Kidney capillary endothelial cell (primary cell): ENCODE measurements at regions not wholly inside any gene's neighbourhood (a gene's known extent, or its start where the extent isn't known, plus 50 kb on each side); places are given as distances from the start of the nearest gene placed in this dataset.
A peak's percentile ranks its signal among the peaks of the same experiment; 100 is the strongest.

ENCODE experiments used
- DNase-seq: peaks from one replicate; pipeline ENCODE4 v3.0.0-alpha.2; 2018; ENCODE audit warnings: low spot score

DNA sequence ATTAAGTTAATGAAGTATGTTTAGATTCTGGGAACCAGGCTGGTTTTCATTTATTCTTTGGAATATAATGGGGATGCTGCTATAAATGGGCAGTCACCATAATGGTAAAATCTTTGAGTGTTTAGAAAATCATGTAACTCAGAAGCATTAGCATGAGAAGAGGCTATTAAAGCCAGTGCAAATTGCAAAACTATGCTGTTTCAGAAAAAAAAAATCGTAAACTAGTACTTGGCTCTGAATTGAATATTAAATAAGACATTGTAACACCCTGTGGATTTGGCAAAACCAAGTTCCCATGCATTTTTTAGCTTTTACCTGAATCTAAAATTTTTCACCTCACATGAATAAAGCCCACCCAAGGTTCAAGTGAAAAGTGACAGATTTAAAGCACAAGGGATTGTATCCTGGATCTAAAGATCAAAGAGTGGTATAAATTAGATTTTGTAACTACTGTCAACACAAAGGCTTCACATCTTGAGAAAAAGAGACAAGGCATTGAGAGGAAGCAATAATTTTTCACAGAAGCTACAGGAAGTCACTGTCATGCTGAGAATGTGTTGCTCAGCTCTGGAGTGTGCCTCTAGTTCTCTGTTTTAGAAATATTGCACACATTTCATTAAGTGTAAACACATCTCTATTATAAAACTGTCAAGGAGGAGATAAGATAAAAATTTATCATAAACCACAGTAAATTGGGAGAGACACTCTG is 142.2 kb downstream of the ABCA8 start:
- no peak for DNase-seq

GRCh38 chr17:68809148-68809547 is 146.0 kb downstream of the ABCA8 start:
- DNase-seq: no peak

GRCh38 chr17:68807998-68808772 is 147.0 kb downstream of the ABCA8 start:
- DNase-seq: no peak

- DNase-seq: no peak
Measured at GRCh38 chr17:68805609-68806008, 149.6 kb downstream of the ABCA8 start.

- no peak for DNase-seq
Measured at GRCh38 chr17:68804777-68805520, 150.2 kb downstream of the ABCA8 start.

- no peak for DNase-seq
Measured at GRCh38 chr17:68803164-68803929, 151.8 kb downstream of the ABCA8 start.

- no peak for DNase-seq
Measured at GRCh38 chr17:68801335-68802247, 153.6 kb downstream of the ABCA8 start.

DNA sequence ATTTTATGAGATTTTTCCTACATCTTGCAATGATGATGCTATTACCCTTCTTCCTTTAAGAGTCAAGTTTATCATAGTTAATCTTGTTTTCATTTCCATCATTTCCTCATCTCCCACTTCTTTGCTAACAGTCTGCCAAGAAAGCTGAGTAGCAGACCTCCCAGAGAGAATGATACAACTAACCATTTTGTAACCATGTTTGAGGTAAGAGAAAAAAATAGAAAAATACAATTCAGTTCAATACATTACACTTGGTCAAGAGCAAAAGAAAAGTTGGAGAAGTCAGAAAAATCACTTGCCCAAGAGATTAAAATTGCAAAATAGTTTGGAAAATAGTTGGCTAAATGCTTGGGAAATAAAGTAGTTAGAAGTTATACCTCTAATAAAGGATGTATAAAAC is 154.4 kb downstream of the ABCA8 start:
- no peak for DNase-seq

DNA sequence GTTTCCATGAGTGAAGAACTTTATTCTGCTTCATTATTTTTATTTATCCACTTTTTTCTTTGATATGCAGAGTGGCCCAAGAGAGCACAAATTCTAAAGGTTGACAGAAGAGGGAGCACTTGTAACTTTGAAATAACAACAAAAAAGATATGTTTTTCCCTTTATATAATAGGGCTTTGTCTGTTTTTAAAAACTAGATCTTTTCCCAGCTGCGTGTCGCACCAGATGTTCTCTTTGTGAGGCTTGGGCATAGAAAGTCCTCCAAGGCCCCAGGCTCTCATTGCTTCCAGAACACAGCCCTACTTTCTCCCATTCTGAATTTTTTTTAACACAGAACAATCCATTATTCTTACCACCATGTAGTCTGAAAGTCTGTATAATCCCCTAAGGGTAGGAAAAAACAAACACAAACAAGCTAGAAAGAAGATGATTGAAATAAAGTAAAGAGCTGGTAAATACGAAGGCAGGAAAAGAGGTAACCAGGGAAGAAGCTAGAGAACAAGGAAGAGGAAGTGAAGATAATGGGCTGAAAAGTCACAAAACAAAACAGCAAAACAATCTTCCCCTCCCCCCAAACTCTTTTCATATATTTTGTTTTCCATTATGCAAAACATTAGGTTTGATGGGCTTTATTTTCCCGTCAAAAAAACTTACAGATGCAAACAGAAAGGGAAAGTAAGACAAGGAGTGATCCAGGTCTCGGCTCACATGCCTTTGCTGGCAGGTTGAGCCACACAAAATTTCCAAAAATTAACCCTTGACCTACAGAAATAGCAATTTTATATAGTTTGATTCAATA is 160.4 kb downstream of the ABCA8 start:
- peak; percentile 51 for DNase-seq

- no peak for DNase-seq
Measured at GRCh38 chr17:68792873-68793272, 162.3 kb downstream of the ABCA8 start.

DNA sequence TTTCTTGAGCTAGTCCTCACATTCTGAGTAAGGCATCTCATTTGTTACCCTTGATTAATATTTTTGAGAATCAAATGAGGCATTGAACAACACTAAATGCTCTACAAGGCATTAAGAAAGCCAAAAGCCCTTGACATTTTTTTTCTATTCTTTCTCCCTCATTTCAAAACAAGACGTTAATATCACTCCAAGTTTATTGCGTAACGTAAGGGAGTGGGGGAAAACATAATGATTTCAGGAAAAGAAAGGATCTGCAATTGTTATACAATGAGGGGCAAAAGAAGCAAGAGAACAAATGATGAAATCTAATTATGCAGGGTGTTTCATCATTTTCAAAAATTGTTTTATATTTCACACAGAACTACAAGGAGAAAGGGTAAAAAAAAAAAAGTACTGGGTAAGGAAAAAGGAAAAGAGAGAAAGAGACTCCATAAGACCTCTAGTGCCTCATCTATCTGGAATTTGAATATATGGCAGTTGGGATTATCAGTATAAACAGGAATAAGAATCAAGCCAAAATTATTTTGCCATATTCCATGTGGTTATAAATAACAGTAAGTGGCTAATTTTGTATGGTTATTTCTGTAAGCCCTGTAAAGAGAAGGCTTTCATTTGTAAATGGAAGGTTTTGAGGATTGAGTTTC is 163.0 kb downstream of the ABCA8 start:
- DNase-seq: no peak

DNA sequence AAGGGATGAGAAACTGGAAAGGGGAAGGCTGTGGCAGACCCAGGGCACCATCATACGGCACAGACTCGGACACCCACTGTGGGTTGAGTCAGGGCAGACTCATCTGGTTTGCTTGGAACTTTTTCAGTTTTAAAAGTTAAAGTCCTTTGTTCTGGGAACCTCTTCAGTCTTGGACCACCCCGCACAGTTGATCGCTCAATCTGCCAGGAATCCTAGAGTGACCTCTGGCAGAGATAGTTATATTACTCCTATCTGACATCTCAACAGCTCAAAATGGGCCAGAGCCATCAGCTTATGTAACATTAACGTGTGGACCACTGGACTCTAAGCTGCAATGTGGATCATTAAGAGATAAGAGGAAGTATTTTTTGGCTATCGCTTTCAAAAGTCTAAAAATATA is 164.3 kb downstream of the ABCA8 start:
- no peak for DNase-seq

GRCh38 chr17:68790492-68790891 is 164.7 kb downstream of the ABCA8 start:
- no peak for DNase-seq

DNA sequence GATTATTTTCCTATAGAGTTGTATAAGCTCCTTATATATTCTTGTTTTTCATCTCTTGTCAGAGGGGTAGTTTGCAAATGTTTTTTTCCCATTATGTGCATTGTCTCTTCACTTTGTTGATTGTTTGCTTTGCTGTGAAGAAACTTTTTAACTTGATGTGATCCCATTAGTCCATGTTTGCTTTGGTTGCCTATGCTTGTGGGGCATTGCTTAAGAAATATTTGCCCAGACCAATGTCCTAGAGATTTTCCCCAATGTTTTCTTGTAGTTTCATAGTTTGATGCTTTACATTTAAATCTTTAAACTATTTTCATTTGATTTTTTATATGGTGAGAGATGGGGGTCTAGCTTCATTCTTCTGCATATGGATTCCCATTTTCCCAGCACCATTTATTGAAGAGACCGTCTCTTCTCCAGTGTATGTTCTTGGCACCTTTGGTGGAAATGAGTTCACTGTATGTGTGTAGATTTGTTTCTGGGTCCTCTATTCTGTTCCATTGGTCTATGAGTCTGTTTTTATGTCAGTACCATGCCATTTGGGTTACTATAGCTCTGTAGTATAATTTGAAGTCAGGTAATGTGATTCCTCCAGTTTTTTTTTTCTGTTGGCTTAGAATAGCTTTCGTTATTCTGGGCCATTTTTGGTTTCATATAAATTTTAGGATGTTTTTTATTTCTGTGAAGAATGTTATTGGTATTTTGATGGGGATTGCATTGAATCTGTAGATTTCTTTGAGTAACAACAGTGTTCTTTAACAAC is 165.8 kb downstream of the ABCA8 start:
- no peak for DNase-seq

GRCh38 chr17:68785565-68786486 is 169.4 kb downstream of the ABCA8 start:
- DNase-seq: no peak

DNA sequence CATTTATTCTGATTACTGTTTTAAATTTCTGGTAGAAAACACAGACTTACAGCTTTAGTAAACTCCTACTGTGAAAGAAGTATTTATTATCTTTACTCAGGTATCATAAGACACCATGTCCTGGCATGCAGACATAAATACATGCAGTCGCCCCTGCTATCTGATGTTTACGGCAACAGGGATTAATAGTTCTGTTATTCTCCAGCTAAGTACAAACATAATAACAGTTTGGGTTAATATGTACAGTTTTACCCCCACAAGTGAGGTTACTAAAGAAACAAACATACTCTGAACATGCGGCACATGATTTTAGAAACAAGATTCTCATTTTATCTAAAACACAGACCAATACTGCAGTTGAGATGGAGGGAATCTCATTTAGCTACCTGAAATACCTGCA is 170.8 kb downstream of the ABCA8 start:
- DNase-seq: no peak

- no peak for DNase-seq
Measured at GRCh38 chr17:68783861-68784260, 171.3 kb downstream of the ABCA8 start.

GRCh38 chr17:68782789-68783188 is 172.4 kb downstream of the ABCA8 start:
- DNase-seq: no peak
